G401 (cell line): ENCODE measurements at regions not wholly inside any gene's neighbourhood (a gene's known extent, or its start where the extent isn't known, plus 50 kb on each side); places are given as distances from the start of the nearest gene placed in this dataset.
A peak's percentile ranks its signal among the peaks of the same experiment; 100 is the strongest.

Experiments used
- DNase-seq: peaks from one replicate; pipeline ENCODE4 v3.0.0-alpha.2; 2015; ENCODE audit warnings: low spot score
- in situ Hi-C: cut with HindIII; loops from 2 replicates; pipeline ENCODE4 v1.10.0; 2016; ENCODE audit warnings: low sequenced_read_pairs, mixed read lengths

DNA sequence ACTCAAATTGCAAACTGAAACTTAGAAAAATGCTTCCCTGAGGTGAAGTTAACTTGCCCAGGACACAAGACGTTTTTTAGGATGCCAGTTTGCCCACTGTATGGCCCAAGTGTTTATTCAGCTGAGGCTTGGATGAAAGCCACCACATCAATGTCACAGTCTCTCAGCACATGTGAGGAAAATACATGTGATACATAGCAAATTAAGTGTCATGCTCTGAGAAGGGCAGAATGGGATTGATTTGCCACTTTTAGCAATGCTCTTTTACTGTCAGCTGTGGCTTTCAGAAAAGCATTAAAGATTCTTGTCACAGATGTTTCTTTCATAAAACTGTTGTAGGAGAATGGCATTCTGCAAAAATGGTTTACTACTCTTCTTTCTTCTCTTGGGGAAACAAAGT lies 165.5 kb downstream of the ZIC1 start:
- no peak for DNase-seq
- in situ Hi-C loops = no loop called here

DNA sequence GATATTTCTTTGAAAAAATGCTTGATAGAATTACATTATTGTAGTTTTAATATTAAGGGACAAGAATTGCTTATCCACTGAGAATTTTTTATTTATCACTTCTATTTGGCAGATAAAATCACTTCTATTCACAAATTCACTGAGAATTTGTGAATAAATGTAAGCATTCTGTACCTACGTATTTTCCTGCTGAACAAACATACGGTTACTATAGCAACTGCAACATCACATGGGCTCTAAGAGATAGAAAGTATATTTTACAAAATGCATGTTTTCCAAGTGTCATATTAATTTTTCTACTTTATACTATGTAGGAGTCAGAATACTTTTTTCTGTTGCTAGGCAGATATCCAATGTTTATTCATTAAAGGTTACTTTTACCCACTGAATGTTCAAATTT lies 166.2 kb downstream of the ZIC1 start:
- in situ Hi-C loops = no loop called here

DNA sequence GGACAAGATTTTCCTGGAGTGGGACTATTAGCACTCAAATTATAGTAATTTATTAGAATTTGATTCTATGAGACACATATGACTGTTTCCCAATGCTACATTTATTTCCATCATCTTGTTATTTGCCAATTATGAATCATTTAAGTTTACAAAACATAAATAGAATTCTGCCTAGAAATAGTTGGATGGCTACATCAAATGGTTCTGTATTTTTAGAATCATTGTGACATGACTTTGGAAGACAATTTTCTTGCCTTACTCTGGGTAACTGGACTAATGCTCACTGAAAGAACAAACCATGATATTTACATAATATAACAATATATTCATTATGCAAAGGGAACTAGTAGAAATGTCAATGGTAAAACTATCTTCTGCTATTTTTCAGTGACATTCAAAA lies 173.5 kb downstream of the ZIC1 start:
- in situ Hi-C loops = no loop called here
- DNase-seq = no peak

More for the DNA sequence above, 166.2 kb downstream of the ZIC1 start:
- no peak for DNase-seq

DNA sequence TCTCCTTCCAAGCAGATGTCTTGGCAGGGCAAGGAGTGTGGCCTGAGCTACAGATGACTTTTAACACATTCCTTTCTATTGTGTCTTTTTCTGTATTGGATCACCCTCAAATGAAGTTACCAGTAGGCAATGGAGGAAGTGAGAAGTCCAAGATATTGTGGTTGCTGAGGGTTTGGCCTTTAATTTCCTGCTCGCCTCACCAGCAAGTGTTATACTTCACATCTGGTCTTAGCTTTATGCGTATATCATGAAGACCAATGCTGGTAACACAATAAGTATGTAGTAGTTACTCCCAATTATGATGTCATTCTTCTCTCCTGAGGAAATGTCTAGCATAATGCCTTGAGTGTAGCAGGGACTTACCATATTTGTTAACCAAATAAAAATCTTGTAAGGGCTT lies 179.9 kb downstream of the ZIC1 start:
- in situ Hi-C loops = no loop called here
- DNase-seq = no peak

DNA sequence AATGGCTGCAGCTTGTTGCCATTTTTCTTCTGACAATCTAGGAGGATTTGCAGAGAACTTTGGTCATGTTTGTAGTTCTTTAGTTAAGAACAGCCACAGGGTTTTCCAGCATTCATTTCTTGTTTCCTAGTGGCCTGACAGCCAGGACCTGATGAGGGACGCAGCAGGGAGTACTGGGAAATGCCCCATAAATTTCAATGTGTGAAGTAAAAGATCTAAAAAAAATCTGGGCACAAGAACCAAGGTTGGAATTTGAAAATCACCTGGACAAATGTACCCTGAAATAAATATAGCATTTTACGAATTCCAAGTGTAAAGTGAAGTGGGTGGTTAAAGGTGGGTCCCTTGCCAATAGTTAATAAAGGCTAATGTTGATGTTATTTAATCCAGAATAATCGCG lies 195.0 kb downstream of the ZIC1 start:
- in situ Hi-C loops = no loop called here
- DNase-seq = peak; percentile 91

DNA sequence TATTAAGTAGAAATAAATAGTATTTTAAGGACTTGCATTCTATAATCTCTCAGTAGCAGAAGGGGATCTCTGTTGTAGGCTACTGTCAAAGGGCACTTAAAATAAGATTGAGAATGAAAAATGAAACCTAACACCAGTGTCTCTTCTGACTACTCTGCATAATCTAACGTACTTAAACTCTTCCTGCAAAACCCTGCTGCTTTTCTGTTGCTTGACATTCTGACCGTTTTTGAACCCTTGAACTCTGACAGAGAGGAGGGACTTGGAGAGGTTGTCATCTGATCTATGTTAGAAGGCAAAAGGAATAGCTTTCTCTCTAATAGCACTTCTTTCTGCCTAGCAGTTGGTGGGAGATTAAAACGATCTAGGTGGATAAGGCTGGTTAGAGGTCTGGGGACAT lies 204.6 kb downstream of the ZIC1 start:
- in situ Hi-C loops = no loop called here

DNA sequence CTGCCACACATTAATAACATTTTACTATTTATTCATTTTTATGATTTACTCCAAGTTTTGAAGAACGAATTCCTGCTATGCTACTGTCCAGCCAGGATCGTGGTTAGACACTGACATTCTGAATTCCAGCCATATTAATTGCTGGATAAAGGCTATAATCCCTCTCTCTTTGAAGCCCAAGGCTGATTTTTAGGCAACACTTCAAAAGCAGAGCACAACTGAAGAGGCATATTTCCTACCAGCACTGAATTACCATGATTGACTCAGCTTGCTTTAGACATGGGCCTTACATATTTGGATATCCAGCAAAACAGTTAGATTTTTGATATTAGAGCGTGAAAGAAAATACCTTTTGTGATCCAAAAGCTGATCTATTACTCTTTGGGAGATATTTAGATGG lies 205.0 kb downstream of the ZIC1 start:
- in situ Hi-C loops = no loop called here
- DNase-seq = peak; percentile 76

More for the DNA sequence above, 204.6 kb downstream of the ZIC1 start:
- DNase-seq = peak; percentile 75

DNA sequence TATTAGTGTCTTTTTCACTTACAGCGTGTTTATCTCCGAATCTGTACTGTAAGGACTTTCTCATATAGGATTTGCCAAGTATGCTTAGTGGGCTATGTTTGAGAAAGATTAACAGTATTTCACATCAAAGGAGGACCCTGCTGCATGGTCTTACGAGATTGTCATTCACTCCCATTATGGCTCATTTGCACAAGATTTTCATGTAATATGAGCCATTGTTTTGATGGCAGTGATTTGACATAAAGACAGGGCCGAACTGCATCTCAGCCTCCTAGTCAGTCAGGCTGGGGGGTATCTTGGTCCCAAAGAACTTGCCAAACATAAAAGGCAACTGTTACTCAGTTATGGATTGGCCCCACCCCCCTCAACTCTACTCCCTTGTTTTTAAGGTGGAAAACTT lies 205.9 kb downstream of the ZIC1 start:
- in situ Hi-C loops = no loop called here

DNA sequence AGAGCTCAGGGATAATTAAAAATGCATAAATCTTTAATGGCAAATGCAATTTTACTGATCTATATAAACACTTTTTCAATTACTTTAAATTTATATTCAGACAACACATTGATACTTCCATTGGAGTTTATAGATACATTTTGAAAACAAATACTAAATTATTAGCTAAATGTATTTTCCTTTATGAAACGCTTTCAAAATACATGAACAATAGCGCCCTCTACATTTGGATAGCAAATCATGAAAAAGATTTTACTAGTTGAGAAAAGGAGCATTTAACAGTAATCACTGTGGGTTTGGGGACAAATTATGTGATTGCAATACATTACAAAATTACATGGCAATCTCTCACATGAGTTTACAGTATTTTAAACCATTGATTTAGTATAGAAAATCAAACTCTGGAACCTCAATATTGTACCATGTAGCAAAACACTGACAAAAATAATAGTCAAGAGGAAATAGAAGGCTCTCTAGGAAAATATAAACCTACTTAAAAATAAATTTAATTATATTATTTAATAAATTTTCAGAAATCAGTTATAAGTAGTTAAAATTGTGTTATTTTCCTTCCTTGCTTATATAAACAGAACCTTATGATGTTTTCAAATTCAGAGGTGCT lies 207.9 kb downstream of the ZIC1 start:
- peak; percentile 72 for DNase-seq
- in situ Hi-C loops = no loop called here

More for the DNA sequence above, 205.9 kb downstream of the ZIC1 start:
- peak; percentile 42 for DNase-seq

DNA sequence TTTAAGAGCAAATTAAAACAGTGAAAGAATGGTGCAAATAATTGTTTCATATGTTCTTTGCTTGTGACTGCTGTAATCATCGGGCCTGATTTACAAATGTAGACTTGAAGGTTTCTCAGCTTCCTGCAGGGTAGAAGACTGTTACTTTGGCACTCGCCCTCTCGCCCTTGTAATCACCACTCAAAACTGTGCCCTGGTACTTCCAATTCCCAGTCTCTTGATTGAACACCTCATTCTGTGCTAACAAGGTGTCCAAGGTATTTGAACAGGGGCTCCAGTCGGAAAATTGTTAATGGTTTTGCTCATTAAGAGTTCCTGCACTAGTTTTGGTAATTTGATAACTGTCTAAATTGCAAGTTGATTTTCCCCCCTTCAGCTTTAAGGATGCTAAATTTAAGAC lies 209.5 kb downstream of the ZIC1 start:
- in situ Hi-C loops = no loop called here
- DNase-seq = peak; percentile 96

DNA sequence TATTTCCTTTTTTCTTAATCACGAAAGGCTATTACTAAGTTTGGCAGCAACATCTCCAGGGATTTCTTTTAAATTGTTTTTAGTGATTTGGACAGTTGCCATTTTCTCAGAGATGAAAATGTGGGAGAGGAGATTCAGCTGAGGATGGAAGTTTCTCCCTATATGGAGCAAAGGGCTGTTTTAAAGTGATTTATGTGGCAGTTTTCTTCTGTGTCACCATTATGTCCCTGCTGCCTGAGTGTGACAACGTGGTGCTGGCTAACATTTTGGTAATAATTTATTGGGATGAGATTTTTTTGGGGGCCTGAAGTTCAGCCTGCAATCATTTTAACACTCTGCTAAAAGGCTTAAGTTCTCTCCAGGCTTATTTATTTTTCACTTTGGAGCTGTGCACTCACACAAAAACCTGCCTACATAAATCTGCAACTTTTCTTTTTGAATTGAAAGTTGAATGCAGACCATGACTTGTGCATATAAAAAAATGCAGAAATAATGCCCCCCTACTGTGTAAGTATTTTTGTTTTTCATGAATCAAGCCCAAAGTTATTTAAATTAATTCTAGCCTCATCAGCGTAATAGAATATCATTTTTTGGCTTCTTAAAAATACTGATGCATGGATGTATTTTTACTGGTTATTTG lies 210.9 kb downstream of the ZIC1 start:
- in situ Hi-C loops = no loop called here
- DNase-seq = peak; percentile 47

DNA sequence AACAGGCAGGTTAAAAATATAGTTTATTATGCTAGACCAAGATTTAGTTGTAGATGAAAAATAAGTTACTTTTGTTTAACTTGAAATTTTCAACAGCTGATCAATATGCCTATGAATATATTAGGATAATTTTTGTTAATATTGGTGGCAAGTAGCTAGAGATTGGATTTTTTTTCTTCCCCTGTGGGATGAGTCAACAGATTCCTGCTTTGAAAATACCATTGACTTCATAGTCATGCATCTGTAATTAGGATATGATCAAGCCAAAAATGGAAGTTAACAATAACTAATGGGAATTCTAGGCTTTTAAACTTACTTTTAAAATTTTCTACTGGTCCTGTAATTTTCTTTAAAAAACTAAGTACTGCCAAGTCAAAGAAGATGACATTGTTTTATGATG lies 211.7 kb downstream of the ZIC1 start:
- in situ Hi-C loops = no loop called here
- no peak for DNase-seq

DNA sequence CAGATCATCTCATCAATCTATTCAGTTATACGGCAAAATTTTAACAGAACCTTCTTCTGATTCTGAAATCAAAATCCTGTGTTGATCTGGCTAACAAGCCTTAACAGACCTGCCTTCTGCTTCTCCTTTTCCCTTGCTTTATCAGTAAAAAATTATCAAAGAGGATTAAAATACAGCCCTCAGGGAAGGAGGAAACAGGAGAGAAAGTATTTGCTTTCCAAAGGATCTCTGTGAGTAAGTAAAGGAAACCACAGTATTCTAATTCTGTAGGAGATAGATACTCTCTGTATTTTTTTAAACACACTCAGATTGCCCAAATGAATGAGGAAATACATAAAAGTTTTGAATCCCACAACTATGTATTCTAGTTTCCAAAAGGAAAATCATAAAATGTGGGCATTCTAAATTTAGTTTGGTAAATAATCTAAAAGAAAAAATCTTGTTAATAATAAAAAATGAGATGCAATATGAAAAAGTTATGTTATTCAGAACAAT lies 221.8 kb downstream of the ZIC1 start:
- DNase-seq = no peak
- in situ Hi-C loops = no loop called here

DNA sequence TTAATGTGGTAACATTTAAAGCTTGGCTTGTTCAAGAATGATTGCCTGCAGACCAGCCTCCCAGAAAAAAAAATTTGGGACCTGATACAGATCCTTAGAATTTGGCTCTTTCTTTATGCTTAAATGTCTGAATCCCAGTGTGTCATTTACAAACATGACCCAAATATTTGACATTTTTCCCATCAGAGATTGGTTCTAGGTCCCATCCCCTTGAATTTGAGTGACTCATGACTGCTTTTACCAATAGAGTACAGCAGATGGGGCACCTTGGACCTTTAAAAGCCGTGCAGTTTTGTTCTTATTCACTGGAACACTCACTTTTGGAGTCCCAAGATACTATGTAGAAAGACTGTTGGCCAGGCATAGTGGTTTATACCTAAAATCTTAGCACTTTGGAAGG lies 231.6 kb downstream of the ZIC1 start:
- DNase-seq = no peak
- in situ Hi-C loops = no loop called here

DNA sequence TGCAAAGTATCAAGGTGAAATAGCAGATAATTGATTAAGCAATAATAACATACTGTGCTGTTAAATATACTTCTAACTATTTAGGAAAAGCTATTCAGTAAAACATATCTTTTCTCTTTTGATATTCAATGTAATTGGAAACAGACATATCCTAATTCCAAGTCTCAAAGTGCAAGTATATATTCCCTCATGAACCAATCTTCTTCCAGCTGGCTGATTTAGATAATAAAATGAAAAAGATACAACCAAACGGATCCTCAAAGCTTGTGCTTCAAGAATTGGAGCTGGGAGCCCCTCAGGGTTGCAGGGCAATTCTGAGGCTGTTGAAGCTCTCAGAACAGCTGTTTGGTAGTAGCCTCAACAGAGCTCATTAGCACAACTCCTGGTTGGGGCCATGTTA lies 236.6 kb downstream of the ZIC1 start:
- DNase-seq = no peak
- in situ Hi-C loops = no loop called here

DNA sequence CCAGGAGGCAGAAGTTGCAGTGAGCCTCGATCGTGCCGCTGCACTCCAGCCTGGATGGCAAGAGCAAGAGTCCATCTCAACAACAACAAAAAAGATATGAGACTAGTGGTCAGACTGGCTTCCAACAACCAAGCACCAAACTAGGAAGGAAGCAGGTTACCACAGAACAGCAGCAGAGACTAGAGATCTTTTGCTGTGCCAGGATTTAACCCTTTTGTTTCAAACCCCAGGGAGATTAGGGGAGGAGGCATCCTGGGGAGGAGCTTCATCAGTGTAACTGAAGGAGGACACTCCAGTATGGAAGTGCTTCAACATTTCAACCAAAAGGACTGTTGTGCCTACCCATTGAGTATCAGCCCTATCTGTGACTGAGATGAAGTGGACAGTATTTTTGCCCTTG lies 240.3 kb downstream of the ZIC1 start:
- no peak for DNase-seq
- in situ Hi-C loops = no loop called here

DNA sequence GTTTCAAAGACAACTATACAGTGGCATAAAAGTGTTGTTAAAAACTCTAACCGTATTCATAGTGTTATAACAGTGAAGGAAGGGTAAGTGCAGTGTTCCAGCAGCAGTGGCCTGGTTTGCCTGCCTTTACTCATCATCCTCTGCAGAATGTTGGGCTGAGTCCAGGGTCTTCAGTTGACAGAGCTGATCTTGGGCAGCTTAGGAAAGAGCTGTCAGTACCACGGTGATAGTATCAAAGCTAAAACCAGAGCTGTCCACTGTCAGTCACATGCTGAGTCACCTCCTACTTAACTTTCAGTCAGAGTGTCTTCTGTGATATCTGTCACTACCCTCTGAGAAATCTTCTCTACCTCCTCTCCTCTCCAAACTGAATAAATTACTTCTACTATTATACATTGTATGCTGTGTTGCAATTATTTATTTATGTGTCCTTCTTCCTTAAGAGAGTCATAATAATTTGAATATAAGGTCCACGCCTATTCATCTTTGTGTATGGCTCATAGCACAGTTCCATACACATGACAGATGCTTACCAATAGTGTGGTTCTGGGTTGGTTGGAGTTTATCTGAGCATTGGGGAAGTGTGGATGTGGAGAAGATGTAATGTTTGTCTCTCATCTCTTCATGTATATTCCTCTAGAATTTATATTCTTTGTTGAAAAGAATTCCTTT lies 242.1 kb downstream of the ZIC1 start:
- in situ Hi-C loops = no loop called here
- DNase-seq = no peak

DNA sequence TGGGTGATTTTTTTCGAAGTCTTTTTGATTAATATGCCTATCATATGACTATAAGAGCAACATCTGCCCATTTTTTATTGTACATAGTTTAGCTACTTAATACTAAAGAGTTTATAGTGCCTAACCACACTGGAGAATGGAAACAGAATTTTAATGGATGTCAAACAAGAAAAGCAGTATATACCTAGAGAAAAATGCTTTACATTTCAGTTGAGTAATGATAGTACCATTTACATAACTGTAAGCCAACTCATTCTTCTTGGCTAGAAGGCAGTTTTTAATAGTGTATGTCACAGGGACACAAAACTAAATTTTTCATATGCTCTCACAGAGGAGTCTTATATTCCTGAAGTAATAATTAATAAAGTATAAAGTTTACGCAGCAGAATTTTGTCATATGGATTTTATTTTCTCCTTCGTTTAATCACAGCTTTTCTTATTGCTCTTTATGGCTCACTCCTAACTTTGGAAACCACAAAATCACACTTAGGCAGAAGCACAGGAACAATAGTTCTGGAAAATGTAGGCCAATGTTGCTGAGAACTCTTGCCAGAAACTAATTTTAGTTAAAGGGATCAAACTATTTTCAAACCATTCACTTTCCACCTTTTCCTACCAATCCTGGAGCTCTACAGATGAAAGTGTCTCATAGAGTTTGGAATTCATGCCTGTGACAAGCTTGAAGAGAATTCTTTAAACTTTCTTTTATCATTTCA lies 243.6 kb downstream of the ZIC1 start:
- in situ Hi-C loops = no loop called here
- no peak for DNase-seq

DNA sequence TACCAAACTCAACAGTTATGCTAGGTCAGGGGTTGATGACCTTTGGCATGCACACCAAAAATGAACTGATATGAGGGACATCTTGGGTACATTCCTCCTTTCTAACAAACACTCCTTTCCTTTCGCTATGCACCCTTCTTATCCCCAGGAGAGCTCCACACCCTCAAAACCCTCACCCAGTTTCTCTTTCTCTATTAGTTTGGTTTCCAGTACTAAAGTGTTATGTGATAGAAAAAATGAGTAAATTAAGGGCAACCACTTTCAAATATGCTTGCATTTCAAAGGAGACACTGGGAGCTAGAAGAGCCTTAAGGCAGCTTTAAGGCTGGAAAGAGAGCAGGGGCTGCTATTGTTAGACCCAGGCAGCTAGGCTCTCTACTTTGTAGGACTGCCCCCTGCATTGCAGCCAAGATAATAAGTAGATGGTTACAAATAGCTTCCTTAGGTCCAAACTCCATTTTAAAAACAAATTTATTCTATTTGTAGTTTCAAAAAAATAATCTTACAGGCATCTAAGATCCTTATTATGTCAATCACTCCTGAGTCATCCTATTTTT lies 244.3 kb downstream of the ZIC1 start:
- in situ Hi-C loops = no loop called here
- no peak for DNase-seq

DNA sequence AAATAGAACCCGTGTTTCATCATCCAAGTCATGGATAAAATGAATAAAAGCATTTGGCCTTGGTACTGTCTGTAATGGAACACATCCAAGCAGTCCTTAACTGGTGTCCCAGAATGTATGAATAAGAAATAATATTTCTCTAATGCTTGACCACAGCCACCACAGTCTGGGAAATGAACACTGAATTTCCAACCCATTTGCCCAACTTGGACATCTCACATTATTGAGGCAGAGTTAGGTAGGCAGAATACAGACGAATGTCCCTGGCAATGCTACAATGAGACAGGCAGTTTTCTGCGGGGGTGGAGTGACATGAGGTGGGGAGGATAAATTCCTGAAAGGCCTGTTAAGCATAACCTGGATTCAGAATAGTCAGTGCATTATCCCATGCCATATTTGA lies 245.7 kb downstream of the ZIC1 start:
- in situ Hi-C loops = no loop called here
- DNase-seq = peak; percentile 80
